Fibroblast of skin of scalp (primary cell): ENCODE measurements at regions not wholly inside any gene's neighbourhood (a gene's known extent, or its start where the extent isn't known, plus 50 kb on each side); places are given as distances from the start of the nearest gene placed in this dataset.
"Not testable (repeated sequence)": the region's sequence is repeated elsewhere in the genome, so short reads cannot be mapped to it uniquely, and the experiment has no call there.

Experiments used
- DNase-seq: peaks from one replicate; pipeline ENCODE4 v3.0.0-alpha.2; 2013

- DNase-seq: no peak
Observed at GRCh38 chr2:193076995-193077394, 882.3 kb upstream of the TMEFF2 start.

- DNase-seq: no peak
Observed at GRCh38 chr2:193074933-193075332, 880.2 kb upstream of the TMEFF2 start.

- DNase-seq: no peak
Observed at GRCh38 chr2:193072647-193073046, 877.9 kb upstream of the TMEFF2 start.

GRCh38 chr2:193025556-193025955, 830.8 kb upstream of the TMEFF2 start:
- not testable (repeated sequence) for DNase-seq

- DNase-seq: no peak
Observed at GRCh38 chr2:193024791-193025190, 830.1 kb upstream of the TMEFF2 start.

GRCh38 chr2:193011870-193012269, 817.1 kb upstream of the TMEFF2 start:
- DNase-seq: no peak

GRCh38 chr2:192993059-192993458, 798.3 kb upstream of the TMEFF2 start:
- no peak for DNase-seq

- no peak for DNase-seq
Observed at GRCh38 chr2:192983173-192983572, 788.4 kb upstream of the TMEFF2 start.

GRCh38 chr2:192978395-192978794, 783.7 kb upstream of the TMEFF2 start:
- no peak for DNase-seq

- DNase-seq: no peak
Observed at GRCh38 chr2:192971981-192972380, 777.2 kb upstream of the TMEFF2 start.

GRCh38 chr2:192969055-192969454, 774.3 kb upstream of the TMEFF2 start:
- peak; percentile 8 for DNase-seq

- peak; percentile 60 for DNase-seq
Observed at GRCh38 chr2:192960945-192961344, 766.2 kb upstream of the TMEFF2 start.

GRCh38 chr2:192958615-192959014, 763.9 kb upstream of the TMEFF2 start:
- not testable (repeated sequence) for DNase-seq

GRCh38 chr2:192957425-192957824, 762.7 kb upstream of the TMEFF2 start:
- no peak for DNase-seq

GRCh38 chr2:192953116-192953515, 758.4 kb upstream of the TMEFF2 start:
- no peak for DNase-seq

GRCh38 chr2:192952245-192952644, 757.5 kb upstream of the TMEFF2 start:
- no peak for DNase-seq

- no peak for DNase-seq
Observed at GRCh38 chr2:192948316-192948715, 753.6 kb upstream of the TMEFF2 start.

GRCh38 chr2:192947352-192947751, 752.6 kb upstream of the TMEFF2 start:
- DNase-seq: no peak

- no peak for DNase-seq
Observed at GRCh38 chr2:192940767-192941166, 746.0 kb upstream of the TMEFF2 start.

- DNase-seq: no peak
Observed at GRCh38 chr2:192932376-192932775, 737.6 kb upstream of the TMEFF2 start.

- not testable (repeated sequence) for DNase-seq
Observed at GRCh38 chr2:192921631-192922030, 726.9 kb upstream of the TMEFF2 start.

- DNase-seq: no peak
Observed at GRCh38 chr2:192901446-192901845, 706.7 kb upstream of the TMEFF2 start.

GRCh38 chr2:192899466-192899865, 704.7 kb upstream of the TMEFF2 start:
- no peak for DNase-seq

- DNase-seq: not testable (repeated sequence)
Observed at GRCh38 chr2:192893976-192894375, 699.2 kb upstream of the TMEFF2 start.

GRCh38 chr2:192888109-192888508, 693.4 kb upstream of the TMEFF2 start:
- DNase-seq: no peak

- DNase-seq: no peak
Observed at GRCh38 chr2:192887337-192887736, 692.6 kb upstream of the TMEFF2 start.
